GM21576 (cell line): ENCODE measurements at regions not wholly inside any gene's neighbourhood (a gene's known extent, or its start where the extent isn't known, plus 50 kb on each side); places are given as distances from the start of the nearest gene placed in this dataset.

Experiments used
- ATAC-seq: cut with Tn5 transposase; IDR thresholded peaks from one replicate; pipeline ENCODE4 v1.9.1; 2021; ENCODE audit warnings: mild to moderate bottlenecking, moderate library complexity; ENCODE audit not compliant: unreplicated experiment

- ATAC-seq = no peak
Observed at GRCh38 chr5:107218457-107219193, 452.1 kb downstream of the EFNA5 start.

DNA sequence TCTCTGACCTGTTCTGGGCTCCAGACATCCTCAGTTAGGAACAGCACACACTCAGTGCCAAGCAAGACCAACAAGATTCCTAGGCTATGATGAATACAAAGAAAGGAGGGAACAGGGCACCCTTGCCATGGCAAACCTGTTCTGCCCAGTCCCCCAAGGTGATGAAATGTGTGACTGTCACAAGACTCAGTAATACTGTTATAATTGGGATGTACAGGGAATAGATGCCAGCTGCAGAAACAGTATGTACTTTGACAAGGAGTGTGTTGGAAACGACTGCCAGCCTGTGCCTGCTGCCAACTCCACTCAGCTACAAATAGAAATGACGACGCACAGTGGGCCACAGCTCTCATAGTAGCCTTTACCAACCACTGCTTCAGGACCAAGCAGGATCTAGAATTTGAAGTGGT, 453.0 kb downstream of the EFNA5 start:
- no peak for ATAC-seq

DNA sequence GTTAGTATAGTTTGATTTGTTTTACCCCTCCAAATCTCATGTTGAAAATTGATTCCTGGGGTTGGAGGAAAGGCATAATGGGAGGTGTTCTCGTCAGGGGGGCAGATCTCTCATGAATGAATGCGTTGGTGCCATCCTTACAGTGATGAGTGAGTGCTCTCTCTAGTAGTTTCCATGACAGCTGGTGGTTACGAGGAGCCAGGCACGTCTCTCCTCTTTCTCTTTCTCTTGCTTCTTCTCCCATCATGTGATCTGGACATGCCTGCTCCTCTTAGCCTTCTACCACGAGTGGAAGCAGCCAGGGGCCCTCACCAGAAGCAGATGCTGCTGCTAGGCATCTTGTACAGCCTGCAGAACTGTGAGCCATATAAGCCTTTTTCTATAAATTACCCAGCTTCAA, 454.1 kb downstream of the EFNA5 start:
- no peak for ATAC-seq

GRCh38 chr5:107215611-107216010, 455.1 kb downstream of the EFNA5 start:
- no peak for ATAC-seq

DNA sequence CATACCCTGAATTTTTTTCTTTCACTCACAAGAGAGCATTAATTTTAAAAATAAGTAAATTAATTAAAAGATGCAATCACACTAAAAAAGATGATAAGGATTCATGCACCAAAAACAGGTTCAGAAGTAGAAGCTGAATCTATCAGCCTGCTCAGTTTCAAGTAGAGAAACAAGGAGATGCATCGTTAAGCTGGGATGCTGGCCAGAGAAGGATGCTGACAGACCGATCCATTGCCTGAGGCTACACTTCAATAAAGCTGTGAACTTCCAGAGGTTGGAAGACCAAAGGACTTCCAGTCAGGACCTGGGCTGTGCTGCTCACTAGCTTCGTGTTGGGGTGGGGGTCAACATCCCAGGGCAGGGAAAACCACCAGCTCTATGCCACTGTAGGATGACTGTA, 457.7 kb downstream of the EFNA5 start:
- ATAC-seq = no peak

GRCh38 chr5:107211630-107212029, 459.1 kb downstream of the EFNA5 start:
- ATAC-seq = no peak

- ATAC-seq = no peak
Observed at GRCh38 chr5:107208867-107209266, 461.9 kb downstream of the EFNA5 start.

- no peak for ATAC-seq
Observed at GRCh38 chr5:107204413-107204812, 466.3 kb downstream of the EFNA5 start.

- ATAC-seq = no peak
Observed at GRCh38 chr5:107203243-107203642, 467.5 kb downstream of the EFNA5 start.

DNA sequence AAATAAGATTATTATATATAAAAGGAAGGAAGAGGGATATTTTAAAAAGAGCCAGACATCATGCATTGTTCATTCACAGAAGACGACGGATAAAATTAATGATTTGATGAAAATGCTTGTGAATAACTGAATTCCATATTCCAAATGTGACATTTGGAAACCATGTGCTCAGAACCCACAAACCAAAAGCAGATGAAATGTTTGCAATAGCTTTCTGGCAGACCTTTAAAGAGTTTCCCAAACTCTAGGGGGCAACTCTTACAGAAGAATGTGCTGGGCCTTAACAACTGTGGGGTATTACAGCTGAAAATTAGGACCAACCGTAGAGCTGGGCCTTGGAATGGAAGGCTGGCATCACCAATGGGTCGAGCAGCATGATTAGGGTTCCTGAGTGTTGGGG, 471.0 kb downstream of the EFNA5 start:
- no peak for ATAC-seq

DNA sequence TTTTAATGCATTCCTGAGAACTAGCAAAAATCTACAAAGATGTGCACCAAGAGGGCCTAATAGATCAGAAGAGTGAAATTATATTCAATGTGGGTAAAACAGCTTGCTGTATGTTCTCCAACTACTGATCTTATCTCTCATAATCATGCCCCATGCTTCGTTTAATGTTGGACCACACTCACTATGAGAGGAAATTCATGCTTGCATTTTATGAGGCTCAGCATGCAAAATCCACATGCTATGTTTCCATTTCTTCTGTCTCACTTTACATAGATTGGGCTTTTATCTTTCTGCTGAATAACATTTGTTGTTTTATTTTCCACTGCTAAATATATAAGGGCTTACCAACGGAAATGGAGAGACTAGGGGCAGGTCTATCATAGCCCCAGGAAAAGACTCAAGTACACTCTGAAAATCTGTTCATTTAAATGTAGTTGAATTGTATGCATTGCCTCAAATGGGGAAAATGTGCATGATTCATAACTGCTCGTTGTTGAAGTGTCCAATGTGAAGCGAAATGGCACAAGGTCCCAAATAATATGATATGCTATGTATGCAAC, 474.2 kb downstream of the EFNA5 start:
- ATAC-seq = no peak

GRCh38 chr5:107195890-107196395, 474.8 kb downstream of the EFNA5 start:
- ATAC-seq = no peak

DNA sequence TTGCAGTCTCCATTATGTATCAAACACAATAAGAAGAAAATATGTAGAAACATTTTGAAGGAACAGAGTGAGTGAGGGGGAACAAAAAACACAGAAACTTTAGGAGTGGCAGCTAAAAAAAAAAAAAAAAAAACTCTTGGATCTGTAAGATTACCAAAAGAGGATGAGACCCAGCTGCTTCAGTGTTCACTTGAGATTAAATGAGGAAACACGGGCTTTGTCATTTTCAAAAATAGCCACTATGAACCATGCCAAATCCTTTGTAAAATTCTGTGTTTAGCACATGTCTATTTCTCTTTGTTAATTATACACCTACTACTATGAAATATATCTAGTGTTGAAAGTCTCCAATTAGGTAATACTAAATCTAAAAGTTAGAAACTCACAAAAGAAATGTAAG, 485.9 kb downstream of the EFNA5 start:
- ATAC-seq = no peak

- ATAC-seq = no peak
Observed at GRCh38 chr5:107184066-107184465, 486.7 kb downstream of the EFNA5 start.

- ATAC-seq = no peak
Observed at GRCh38 chr5:107170620-107171019, 500.1 kb downstream of the EFNA5 start.

- ATAC-seq = no peak
Observed at GRCh38 chr5:107169867-107170266, 500.9 kb downstream of the EFNA5 start.

DNA sequence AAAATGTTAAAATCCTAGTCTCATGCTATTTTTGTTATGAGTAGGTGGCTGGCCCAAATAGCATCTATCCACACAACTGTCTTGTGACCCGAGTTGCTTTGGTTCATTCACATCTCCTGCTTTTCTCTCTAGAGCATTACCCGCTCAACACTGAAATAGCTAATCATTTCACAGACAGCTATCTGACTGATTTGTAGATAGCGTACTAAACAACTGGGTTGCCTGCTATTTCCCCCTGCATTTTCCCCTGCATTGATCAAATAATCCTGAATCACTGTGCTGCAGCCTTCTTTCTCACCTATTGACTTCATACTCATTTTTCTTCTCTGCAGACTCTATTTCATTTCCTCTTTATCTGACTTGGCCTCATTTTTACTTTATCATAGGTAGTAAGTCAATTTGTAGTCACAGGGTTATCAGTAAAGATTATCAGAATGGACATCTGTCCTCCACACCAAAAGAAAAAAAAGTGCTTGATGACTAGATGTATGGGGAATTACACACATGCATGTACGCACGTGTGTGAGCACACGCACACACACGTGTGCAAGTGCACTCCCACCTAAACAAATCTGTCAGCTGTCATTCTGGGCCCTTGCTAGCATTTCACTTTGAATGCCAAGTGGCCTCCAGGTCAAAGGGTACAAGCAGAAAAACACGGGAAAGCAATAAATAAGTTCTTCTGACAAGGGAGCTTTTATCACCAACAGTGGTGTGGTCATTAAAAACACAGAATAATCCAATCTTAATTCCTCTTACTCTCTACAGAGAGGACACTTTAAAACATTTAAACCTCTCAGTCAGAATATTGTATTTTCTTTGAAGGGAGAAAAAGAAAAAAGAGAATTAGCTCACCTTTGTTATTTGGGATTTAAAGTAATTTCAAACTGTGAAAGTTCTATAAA, 501.6 kb downstream of the EFNA5 start:
- ATAC-seq = no peak

GRCh38 chr5:107168086-107168485, 502.7 kb downstream of the EFNA5 start:
- ATAC-seq = no peak

GRCh38 chr5:107165296-107165695, 505.4 kb downstream of the EFNA5 start:
- ATAC-seq = no peak

GRCh38 chr5:107157809-107158208, 512.9 kb downstream of the EFNA5 start:
- no peak for ATAC-seq

- no peak for ATAC-seq
Observed at GRCh38 chr5:107155707-107156106, 515.0 kb downstream of the EFNA5 start.

- no peak for ATAC-seq
Observed at GRCh38 chr5:107154593-107154992, 516.1 kb downstream of the EFNA5 start.
